ENCODE measurements at regions not wholly inside any gene's neighbourhood (a gene's known extent, or its start where the extent isn't known, plus 50 kb on each side); places are given as distances from the start of the nearest gene placed in this dataset.
"Not testable (repeated sequence)": the region's sequence is repeated elsewhere in the genome, so short reads cannot be mapped to it uniquely, and the experiment has no call there.

GRCh38 chr2:123359636-123360035 lies 665.5 kb upstream of the CNTNAP5 start:
- DNase-seq = no peak

- DNase-seq = no peak
These were observed 662.2 kb upstream of the CNTNAP5 start for GRCh38 chr2:123362671-123363440.

GRCh38 chr2:123363826-123364225 lies 661.3 kb upstream of the CNTNAP5 start:
- DNase-seq = no peak

GRCh38 chr2:123364243-123364896 lies 660.7 kb upstream of the CNTNAP5 start:
- no peak for DNase-seq

GRCh38 chr2:123366239-123366837 lies 658.7 kb upstream of the CNTNAP5 start:
- DNase-seq = no peak

- DNase-seq = no peak
These were observed 654.9 kb upstream of the CNTNAP5 start for GRCh38 chr2:123370186-123370585.

- no peak for DNase-seq
These were observed 653.6 kb upstream of the CNTNAP5 start for GRCh38 chr2:123371535-123371934.

- peak in 1 of 56 donors; percentile 1 for DNase-seq
These were observed 644.6 kb upstream of the CNTNAP5 start for GRCh38 chr2:123380370-123380935.

GRCh38 chr2:123415678-123416077 lies 609.4 kb upstream of the CNTNAP5 start:
- DNase-seq = no peak

GRCh38 chr2:123419976-123420375 lies 605.1 kb upstream of the CNTNAP5 start:
- DNase-seq = no peak

GRCh38 chr2:123434546-123435395 lies 590.3 kb upstream of the CNTNAP5 start:
- no peak for DNase-seq

- DNase-seq = no peak
These were observed 586.8 kb upstream of the CNTNAP5 start for GRCh38 chr2:123438251-123438650.

GRCh38 chr2:123438675-123439074 lies 586.4 kb upstream of the CNTNAP5 start:
- peak in 2 of 56 donors; percentile 2 to 7 for DNase-seq

GRCh38 chr2:123448801-123449200 lies 576.3 kb upstream of the CNTNAP5 start:
- no peak for DNase-seq

- no peak for DNase-seq
These were observed 573.5 kb upstream of the CNTNAP5 start for GRCh38 chr2:123451542-123451941.

- DNase-seq = no peak
These were observed 571.9 kb upstream of the CNTNAP5 start for GRCh38 chr2:123453046-123453700.

- DNase-seq = no peak
These were observed 571.3 kb upstream of the CNTNAP5 start for GRCh38 chr2:123453772-123454171.

- DNase-seq = not testable (repeated sequence)
These were observed 569.9 kb upstream of the CNTNAP5 start for GRCh38 chr2:123455234-123455633.

GRCh38 chr2:123456416-123456815 lies 568.7 kb upstream of the CNTNAP5 start:
- DNase-seq = no peak

GRCh38 chr2:123463886-123464285 lies 561.2 kb upstream of the CNTNAP5 start:
- DNase-seq = no peak

- DNase-seq = no peak
These were observed 557.0 kb upstream of the CNTNAP5 start for GRCh38 chr2:123468071-123468470.
